GM18498 (cell line): ENCODE measurements at regions not wholly inside any gene's neighbourhood (a gene's known extent, or its start where the extent isn't known, plus 50 kb on each side); places are given as distances from the start of the nearest gene placed in this dataset.
"Not testable (repeated sequence)": the region's sequence is repeated elsewhere in the genome, so short reads cannot be mapped to it uniquely, and the experiment has no call there.

Experiments used
- ATAC-seq: cut with Tn5 transposase; IDR thresholded peaks from one replicate; pipeline ENCODE4 v1.9.1; 2021; ENCODE audit warnings: mild to moderate bottlenecking, moderate library complexity; ENCODE audit not compliant: unreplicated experiment

- ATAC-seq: not testable (repeated sequence)
Observed at GRCh38 chr5:157962686-157963085, 103.7 kb upstream of the CLINT1 start.

GRCh38 chr5:157961896-157962590 is 103.1 kb upstream of the CLINT1 start:
- no peak for ATAC-seq

DNA sequence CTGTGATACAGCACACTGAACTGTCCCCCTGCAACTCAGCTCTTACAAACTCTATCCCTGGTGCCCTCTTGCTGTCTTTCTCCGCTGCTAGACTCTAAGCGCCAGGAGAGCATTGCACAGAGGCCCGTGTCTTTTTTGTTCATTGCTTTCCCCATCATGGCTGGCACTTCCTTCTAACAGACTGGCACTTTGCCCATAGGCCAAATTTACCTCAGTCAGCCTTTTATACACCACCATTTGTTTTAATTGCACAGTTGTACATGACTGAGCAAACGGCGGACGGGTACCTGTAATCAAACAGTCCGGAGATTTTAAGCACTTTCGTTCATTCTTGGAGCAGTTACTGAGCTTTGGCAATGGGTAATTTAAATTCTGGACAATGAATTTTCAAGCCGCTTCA is 102.2 kb upstream of the CLINT1 start:
- ATAC-seq: no peak

DNA sequence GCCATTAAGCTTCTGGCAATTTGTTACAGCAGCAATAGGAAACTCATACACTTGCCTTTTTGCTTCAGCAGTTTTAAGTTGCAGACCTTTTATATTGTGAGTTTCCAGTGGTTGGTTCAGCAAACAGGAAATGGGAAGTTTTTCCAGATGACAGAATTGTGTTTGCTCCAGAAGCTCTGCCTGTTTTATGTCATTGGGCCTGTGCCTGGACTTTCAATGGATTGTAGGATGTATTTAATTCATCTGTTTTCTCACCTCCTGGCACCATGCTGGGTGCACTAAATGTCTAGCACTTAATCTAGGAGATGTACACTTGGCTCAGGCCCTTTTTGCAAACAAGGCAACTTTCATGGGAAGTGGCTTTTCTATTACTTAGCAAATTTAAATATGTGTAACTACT is 100.4 kb upstream of the CLINT1 start:
- ATAC-seq: no peak

GRCh38 chr5:157956271-157956885 is 97.4 kb upstream of the CLINT1 start:
- no peak for ATAC-seq

DNA sequence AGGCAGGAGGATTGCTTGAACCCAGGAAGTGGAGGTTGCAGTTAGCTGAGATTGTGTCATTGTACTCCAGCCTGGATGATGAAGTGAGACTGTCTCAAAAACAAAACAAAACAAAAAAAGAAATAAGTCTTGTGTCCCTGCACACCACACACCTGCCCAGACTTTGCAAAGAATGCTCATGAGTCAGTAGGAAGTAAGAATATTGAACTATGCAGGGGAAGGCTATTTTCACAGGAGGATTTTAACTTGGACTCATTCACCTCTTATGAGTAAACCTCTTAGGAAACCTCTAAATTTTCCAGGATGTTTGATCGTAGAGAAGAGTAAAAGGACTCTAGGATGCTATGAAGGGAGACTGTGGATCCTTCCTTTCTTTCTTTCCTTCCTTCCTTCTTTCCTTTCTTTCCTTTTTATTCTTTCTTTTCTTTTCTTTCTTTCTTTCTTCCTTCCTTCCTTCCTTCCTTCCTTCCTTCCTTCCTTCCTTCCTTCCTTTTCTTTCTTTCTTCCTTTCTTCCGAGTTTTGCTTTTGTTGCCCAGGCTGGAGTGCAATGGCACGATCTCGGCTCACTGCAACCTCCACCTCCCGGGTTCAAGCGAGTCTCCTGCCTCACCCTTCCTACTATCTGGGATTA is 96.7 kb upstream of the CLINT1 start:
- ATAC-seq: no peak

GRCh38 chr5:157952374-157952685 is 93.4 kb upstream of the CLINT1 start:
- no peak for ATAC-seq

DNA sequence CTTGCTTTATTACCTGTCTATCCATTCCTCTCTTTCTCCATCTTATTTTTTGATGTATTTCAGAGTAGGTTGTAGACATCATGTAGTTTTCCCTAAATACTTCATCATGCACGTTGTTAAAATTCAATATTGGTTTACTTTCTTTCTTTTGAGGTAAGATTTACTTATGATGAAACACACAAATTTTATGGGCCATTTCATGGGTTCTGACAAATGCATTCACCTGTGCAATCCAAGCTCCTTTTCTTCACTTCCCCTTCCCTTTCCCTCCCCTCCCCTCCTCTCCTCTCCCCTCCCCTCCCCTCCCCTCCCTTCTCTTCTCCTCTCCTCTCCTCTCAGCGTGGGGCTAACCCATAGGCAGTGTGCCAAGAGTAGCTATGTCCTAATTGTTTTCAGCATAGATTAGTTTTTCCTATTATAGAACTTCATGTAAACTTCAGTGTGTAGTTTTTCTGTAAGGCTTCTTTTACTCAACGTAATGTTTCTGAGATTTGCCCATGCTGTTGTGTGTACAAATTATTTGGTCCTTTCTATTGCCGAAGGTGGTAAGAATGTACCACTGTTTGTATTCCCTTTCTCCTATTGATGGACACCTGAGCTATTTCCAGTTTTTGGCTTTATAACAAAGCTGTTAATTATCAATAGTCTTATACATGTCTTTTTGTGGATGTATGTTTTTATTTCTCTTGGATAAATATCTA is 92.9 kb upstream of the CLINT1 start:
- no peak for ATAC-seq

DNA sequence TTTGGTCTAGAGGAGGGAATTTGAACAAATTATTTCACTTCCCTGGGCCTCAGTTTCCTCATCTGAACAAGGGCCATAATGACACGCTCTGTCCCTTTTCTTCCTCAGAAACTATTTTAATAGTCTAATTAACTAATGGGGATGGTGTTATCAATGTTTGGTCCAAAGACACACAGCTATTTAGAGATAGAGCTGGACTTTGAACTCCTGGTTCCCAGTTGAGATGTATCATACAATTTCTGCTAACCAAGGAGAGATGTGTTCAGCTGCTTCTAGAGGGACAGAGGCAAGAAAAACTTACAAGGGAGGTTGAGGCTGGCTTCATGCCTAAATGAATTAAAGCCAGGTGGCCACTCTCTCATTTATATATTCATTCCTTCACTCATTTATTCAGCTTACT is 90.6 kb upstream of the CLINT1 start:
- no peak for ATAC-seq

DNA sequence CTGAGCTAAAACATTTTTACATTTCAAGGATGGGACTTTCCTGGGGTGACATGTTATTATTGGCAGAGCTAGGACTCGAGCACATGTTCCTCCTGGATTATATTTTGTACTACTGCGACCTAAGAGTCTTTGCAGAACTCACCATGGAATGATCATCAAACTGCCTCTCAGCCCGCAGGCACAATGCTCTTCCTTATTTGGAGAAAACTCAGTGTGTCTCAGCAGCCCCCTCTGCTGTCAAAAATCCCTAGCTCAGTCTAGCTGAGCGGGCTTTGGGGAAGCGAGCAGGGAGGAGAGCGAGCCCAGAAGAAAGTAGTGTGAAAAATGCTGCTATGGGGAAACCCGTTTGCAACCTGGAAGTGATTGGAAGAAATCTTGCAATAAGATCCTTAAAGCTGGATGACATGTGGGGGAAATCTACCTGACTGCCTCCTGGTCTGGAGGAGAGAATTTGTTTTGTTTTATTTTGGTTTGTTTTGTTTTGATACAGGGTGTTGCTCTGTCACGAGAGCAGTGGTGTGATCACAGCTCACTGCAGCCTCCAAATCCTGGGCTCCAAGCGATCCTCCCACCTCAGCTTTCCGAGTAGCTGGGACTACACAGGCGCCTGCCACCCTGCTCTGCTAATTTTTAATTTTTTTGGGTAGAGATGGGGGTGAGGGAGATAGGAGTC is 89.9 kb upstream of the CLINT1 start:
- peak; percentile 86 for ATAC-seq

DNA sequence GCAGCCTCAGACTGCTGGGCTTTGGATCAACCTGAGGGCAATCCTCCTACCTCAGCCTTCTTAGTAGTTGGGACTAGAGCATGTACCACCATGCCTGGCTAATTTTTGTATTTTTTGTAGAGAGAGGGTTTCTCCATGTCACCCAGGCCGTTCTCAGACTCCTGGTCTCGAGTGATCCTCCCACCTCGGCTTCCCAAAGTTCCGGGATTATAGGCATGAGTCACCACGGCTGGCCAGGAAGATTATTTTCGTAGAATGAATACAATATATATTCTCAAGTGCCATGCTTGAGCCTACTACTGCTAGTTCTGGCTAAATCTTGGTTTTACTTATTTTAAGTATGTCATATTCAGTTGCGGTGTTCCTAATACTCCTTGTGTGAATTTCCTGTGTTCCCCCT is 88.2 kb upstream of the CLINT1 start:
- no peak for ATAC-seq

GRCh38 chr5:157945822-157946221 is 86.9 kb upstream of the CLINT1 start:
- ATAC-seq: not testable (repeated sequence)

- ATAC-seq: no peak
Observed at GRCh38 chr5:157944938-157945337, 86.0 kb upstream of the CLINT1 start.

- ATAC-seq: no peak
Observed at GRCh38 chr5:157944077-157944633, 85.2 kb upstream of the CLINT1 start.

GRCh38 chr5:157942595-157942994 is 83.7 kb upstream of the CLINT1 start:
- no peak for ATAC-seq

DNA sequence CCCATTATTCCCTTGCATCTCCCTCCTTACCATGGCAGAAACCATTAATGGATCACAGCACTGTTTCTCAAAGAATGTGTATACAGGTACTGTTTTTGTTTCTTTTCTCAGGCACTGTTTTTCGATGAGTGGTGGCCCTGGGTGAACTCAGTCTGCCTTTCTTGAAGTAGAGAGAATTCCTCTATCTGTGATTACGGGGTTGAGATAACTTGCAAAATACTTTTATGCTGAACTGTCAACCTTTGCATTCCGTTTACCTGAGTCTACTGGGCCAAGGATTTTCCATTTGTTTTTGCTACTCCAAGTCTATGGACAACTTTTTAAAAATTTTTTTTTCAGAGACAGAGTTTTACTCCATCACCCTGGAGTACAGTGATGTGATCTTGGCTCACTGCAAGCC is 82.7 kb upstream of the CLINT1 start:
- no peak for ATAC-seq

GRCh38 chr5:157938101-157938500 is 79.2 kb upstream of the CLINT1 start:
- not testable (repeated sequence) for ATAC-seq

DNA sequence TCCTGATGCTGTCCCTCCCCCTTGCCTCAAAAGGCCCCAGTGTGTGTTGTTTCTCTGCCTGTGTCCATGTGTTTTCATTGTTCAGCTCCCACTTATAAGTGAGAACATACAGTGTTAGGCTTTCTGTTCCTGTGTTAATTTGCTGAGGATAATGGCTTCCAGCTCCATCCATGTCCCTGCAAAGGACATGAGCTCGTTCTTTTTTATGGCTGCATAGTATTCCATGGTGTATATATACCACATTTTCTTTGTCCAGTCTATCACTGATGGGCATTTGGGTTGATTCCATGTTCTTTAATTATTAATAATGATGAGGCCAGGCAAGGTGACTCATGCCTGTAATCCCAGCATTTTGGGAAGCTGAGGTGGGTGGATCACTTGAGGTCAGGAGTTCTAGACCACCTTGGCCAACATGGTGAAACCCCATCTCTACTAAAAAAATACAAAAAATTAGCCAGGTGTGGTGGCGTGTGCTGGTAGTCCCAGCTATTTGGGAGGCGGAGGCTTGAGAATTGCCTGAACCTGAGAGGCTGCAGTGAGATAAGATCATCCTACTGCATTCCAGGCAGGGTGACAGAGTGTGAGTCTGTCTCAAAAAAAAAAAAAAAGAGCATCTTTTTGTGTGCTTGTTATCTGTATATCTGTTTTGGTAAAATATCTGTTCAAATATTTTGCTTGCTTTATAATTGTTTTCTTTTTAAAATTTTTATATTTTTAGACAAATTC is 78.0 kb upstream of the CLINT1 start:
- not testable (repeated sequence) for ATAC-seq

- no peak for ATAC-seq
Observed at GRCh38 chr5:157934600-157934999, 75.7 kb upstream of the CLINT1 start.

- ATAC-seq: no peak
Observed at GRCh38 chr5:157933005-157933404, 74.1 kb upstream of the CLINT1 start.
